ENCODE measurements at regions not wholly inside any gene's neighbourhood (a gene's known extent, or its start where the extent isn't known, plus 50 kb on each side); places are given as distances from the start of the nearest gene placed in this dataset.
A peak's percentile ranks its signal among the peaks of the same experiment; 100 is the strongest.

DNA sequence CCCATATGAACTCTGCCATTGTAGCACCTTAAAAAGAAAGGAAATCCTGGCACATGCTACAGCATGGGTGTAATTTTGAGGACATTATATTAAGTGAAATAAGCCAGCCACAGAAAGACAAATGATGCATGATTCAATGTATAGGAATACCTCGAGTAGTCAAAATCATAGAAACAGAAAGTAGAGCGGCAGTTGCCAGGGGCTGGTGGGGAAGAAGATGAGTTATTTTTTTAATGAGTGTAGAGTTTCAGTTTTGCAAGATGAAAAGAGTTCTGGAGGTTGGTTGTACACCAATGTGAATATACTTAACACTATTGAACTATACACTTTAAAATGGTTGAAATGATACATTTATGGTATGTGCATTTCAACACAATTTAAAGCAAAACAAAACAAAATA, 133.0 kb downstream of the ZDHHC21 start:
- no peak for DNase-seq

DNA sequence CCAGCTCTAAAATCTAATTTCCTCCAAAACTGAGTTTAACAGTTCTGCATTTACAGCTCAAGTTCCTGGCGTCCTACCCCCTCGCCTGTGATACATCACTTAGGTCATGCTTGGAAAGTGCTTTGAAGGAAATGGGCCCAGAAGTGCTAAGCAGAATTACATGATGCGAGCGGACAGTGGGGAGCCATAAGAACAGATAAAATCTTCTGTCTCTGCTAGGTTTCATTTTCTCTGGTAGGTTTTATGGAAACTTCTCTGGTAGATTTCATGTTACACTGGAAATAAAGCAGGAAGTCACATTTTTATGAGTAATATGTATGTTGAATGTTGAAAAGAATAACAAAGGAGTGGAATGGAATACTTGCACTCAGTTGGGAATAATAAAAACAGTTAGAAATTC, 138.3 kb downstream of the ZDHHC21 start:
- peak; percentile 88 for DNase-seq

DNA sequence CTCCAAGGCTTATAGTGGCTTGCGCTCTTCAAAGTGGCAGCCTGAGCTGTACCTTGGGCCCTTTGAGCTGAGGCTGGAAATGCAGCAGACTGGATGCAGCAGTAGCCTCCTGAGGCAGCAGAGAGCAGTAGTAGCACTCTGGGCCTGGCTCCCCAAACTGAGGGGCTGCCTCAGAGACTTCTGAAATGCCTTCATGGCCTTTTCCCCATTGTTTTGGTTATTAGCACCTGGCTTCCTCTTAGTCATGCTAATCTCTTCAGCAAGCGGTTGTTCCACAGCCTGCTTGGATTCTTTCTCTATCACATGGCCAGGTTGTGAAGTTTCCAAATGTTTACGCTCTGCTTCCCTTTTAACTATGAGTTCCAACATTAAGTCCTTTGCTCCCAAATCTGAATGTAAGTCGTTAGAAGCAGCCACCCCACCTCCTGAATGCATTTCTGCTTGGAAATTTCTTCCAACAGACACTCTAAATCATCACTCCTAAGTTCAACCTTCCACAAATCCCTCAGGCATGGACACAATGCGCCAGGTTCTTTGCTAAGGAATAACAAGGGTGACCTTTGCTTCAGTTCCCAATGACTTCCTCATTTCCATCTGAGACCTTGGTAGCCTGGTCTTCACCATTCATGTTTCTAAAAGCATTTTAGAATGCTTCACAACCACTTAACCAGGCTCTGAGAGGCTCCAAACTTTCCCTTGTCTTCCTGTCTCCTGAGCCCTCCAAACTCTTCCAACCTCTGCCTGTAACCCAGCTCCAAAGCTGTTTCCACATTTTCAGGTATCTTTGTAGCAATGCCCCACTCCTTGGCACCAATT, 145.8 kb downstream of the ZDHHC21 start:
- no peak for DNase-seq

DNA sequence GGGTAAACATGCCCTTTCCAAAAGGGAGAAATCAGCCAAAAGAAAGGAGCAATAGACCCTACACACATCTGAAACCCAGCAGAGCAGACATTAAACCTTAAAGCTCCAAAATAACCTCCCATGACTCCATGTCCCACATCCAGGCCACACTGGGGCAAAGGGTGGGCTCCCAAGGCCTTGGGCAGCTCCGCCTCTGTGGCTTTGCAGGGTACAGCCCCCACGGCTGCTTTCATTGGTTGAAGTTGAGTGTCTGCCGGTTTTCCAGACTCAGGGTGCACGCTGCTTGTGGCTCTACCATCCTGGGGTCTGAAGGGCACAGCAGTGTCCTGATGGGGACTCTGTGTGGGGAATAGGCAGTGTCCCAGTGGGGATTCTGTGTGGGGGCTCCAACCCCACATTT, 146.5 kb downstream of the ZDHHC21 start:
- DNase-seq, result no peak

DNA sequence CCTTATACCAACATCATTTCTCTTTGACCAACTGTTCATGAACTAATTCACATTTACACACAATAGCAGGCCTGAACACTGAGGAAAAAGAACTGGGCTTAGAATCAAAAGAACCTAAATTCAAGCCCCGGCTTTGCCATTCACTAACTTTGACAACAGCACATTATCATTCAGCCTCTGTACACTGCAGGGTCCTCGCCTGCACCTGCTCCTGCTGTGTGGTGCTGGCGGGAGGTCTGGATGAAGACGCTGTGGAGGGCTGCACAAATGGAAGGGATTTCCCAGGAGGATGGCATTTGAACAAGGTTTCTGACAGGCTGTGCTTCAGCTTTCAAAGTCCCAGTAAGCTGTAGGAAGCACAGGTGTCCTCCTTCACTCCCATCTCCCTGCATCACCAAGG, 151.2 kb downstream of the ZDHHC21 start:
- DNase-seq, result no peak

DNA sequence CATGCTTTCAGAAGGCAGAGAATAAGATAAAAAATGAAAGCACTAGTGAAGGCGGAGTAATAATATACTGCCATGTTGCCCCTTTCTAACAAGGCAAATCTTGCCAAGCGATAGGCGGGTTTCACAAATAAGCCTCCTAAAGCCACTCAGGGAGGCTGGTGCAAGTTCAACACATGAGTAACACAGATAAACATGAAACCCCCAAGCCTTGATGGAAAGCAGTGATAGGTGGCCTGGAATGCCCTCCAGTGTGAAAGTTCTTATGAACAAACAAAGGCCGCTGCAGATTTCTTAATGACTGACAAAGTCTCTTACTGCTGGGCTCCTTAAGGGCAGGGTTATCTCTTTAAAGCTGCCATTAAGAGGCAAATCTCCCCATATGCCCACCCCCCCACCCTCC, 154.7 kb downstream of the ZDHHC21 start:
- DNase-seq, result no peak

DNA sequence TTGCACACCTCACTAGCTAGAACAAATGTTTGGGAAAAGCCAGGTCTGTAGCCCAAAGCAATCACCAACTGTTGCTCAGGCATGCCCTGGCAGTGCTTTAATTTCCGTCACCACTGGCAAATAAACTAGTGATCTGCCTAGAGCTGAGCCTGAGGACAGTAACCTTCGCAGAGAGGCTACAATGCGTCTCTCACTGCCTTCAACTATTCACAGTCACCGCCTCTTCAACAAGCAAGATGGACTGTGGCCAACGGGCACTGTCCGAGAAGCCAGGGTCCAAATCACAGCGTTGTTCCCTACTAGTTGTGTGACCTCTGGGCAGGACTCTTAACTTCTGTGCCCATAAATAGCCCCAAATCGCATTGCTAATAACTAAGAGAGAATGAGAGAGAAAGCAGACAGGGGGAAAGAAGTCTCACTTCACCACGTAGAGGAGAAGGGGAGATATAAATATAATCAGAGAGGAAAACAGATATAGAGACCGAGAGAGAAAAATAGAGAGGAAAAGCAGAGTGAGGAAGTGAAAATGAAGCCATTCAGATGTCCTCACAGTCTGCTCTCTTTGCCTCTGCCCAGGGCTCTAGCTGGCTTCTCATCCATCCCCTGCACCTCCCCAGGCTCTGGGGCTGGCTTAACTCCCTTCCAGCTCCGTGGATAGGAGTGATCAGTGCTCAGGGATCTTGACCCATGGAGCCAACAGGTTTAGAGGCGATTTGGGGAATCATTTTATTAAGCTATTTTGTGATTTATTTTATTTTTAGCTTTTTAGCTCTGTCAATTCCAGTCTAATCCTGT, 157.9 kb downstream of the ZDHHC21 start:
- no peak for DNase-seq

DNA sequence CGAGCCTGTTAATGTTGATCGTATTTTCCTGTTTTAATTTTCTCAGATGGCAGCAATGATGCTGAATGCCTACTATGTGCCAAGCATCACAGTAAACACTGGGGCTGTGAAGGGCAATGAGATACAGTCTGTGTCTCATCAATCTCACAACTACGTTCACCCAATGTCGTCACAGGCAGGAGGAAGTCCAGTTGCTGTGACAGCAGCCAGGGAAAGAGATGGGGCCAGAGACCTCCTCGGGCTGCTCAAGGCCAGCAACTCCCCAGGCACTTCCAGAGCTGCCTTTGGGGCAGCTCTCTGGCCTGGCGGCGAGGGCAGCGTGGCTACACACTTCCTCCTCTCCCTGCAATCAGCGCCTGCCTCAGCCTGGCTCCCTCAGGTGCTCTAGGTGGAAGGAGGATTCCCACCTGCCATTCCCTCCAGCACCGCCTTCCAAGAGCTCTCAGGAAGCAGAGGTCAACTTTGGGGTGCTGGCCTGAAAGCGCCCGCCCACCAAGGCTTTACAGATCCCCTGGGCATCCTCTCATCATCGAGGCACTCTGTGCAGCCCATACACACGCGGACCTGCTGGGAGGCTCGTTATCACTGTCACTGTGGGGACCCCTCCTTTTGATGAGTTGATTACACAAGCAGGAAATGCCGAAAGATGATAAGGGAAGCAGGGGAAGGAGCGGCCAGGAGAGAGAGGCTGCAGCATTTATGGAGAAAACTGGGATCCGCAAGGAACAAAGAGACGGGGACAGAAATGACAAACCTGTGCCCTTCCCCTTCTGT, 159.2 kb downstream of the ZDHHC21 start:
- no peak for DNase-seq

DNA sequence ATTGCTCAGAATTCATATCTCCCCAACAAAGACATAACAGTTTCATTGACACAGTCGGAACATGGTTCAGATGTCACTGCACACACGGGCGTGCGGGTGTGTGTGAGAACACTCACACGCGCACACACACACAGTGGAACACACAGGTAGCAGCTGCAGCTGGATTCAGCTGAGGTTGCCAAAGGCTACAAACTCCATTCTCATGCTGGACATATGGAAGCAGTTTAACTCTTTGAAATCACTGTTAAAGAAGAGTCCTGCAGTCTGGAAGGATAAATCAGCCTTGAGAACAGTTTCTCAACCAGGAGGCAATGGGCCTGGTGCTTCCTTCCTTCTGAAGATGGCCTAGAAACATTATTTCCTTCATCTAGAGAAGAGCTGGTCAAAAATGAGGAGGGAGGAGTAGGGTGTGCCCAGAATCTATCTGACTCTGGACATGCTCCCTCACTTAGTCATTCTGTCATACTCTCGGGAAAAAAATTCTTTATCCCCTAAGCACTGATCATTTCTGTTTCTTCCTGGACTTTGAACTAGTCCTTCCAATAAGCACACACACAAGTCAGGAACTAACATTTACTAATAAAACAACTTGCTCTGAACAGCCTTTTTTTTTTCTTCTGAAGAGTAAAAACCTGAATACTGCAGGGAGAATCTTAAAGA, 160.6 kb downstream of the ZDHHC21 start:
- DNase-seq, result no peak

DNA sequence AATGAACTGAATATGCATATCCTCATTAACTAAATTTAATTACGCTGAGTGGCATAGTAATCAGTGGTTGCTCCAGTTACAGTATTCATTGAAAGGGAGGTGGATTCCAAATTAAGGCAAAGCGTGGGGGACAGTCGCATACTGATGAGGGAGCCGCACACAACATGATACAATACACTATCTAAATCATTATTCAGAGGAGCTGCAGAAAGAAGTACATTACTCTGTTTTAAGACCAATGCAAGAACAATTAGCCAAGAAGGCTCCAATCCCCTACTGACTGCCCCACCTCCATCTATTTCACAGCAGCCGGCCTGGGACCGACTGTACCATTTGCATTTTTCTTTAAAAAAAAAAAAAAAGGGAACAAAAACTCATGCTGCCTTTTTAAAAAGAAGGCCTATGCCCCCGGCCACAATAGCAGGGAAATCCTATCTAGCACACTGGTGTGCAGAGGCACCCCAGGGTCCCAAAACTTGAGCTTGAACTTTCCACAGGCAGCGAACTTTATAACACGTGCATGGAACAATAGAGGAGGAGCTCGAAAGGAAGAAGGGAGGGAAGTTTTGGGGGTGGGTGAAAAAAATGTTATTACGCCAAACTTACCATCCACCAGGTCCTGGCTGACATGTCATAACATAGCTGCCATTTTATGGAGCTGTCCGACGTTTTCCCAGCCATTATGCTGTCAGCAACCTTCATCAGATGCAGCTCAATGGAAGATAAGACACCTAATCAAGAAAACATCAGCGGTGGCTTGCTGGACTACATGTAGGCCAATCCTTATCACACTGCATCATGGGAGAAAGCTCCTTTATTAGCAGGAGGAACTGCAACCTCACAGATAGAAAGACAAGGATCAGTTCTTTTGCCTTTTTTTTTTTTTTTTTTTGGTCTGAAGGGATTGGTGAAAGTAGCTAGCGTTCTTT, 161.6 kb downstream of the ZDHHC21 start:
- no peak for DNase-seq

DNA sequence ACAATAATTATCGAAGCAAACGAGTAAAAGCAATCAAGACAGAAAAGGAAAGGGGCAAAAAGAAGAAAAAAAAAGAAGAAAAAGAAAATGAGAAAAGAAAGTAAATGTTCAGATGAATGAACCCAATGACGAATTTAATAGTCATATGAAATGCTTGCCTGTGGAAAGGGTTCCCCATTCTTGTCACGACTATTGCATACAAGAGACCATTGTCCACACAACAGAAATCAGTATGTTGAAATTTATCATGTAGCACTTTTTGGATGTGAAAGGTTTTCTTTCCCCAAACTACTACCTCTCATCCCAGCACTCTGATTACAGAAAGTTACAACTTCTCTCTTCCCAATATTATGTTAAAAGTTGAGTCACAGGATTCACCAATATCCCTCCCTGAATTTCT, 162.4 kb downstream of the ZDHHC21 start:
- DNase-seq, result no peak

DNA sequence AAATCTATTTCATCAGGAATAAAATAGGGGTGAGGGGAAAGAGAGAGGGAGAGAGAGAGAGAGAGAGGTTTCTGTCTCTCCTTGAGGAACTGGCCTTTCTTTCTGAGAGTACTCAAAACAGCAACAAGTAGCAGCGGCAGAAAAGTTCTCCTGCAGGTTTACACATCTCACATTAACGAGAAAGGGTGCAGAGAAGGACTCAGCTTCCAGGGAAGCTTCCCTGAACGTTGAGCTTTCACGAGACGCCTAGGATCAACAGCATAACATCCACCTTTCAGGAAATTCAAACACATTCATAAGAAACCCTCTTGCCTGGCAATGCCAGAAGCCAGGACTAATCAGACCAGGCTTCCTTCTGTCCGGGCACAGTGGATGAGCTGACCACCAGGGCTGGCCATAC, 162.9 kb downstream of the ZDHHC21 start:
- no peak for DNase-seq

DNA sequence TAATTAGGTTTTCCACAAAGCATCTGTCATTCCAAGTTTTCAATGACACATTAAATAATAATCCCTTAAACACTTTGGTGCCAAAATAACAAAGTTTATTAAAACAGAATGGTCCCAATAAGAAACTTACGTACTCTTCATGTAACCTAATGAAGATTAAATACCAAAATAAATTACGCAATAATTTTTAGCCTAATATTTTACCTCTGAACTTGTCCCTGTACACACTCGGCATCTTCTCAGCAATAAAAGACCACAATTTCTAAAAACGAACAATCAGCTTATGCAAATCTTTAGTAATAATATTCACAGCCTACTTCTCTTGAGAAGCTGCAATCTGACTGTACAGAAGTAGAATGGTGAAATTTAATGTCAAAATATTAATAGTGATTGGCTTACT, 163.6 kb downstream of the ZDHHC21 start:
- DNase-seq, result no peak

DNA sequence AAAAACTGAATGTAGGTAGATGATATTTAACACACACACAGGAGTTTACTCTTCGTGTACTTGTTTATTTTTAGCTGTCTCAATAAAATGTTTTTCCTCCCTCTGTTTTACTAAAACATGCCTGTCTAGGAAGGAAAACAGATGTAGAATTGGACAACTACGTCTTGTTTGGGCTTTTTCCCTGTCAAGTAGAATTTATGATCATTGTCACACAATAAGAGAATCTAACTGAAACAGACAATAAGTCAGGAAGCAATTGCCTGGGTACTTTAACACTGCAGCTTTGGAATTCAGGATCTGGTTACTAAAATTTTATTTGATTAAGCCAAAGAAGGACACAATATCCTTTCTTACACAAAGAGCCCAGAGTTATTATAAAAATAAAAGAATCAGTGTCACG, 164.2 kb downstream of the ZDHHC21 start:
- DNase-seq, result no peak

DNA sequence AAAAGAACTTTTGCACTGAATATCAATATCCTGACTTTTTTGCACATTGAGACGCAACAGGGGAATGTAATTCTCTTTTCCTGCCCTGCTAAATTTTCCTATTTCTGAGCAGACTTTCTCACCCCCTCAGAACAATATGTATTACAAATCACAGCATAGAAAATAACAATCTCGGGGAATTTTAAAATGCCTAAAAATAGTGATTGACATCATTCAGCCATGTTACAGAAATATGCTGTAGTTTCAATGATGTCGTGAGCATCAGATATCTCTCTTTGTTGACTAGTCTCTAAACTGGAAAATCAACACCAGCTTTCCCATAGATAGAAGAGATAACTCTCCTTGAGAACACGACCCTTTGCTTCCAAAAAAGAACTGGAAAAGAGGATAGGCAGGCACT, 166.7 kb downstream of the ZDHHC21 start:
- no peak for DNase-seq

DNA sequence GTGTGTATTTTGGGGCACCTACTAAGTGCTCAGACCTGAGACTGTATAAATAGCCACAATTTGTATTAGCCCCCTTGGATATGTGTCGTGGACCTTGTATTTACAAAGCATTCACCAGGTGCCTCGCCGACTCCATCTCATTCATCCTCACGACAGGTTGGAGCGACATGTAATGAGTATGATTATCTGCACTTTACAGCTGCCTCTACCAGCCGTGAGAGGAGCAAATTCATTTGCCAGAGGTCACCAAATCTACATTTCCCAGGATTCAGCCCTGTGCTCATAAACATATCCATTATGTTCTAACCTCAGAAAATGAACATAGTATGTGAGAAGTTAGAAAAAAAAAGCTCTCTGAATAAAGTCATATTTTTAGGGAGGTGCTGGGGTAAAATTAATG, 167.4 kb downstream of the ZDHHC21 start:
- DNase-seq, result no peak

DNA sequence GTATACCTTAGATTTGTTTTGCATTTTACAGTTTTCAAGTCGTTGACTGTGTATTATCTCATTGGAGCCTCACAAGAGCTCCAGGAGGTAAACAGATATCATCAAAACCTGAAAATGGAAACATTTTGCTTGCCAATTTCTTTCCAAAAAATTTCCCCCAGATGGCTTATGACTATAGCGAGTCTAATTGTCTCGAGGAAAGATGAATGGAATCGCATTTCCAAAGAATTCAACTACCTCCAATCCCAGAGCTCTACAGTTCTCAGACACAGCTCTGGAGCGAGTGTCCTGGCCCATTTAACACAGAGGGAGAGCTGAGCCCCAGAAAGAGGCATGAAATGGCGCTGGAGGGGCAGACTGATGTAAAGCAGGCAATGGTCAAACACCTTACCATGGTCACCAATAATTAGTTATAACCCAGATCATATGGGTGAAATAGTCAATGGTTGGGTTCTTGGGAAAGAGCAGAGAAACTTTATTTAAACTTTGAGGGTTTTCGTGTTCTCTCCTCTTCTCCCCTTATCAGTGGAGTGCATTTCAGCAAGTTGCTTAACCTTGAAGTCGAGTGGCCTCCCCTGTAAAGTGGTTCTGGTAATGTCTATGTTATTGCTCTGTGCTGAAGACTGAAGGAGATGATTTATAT, 168.2 kb downstream of the ZDHHC21 start:
- no peak for DNase-seq

DNA sequence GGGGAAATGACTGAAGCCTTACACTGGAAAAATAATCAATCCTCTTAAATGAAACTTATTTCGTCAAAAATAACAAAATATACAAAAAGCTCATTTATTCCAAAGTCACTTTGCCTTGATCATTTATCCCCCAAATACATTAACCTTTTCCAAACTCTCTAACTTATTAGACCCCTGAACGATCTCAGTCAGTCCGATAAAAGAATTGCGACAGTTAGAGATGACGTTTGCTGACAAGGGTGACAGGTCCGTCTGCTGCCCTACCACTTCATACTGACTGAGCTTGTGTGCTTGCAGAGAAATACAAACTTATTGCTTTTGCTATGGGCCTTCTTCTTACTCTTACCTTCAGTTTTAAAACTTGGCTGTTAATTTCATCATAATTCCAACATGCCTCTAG, 169.7 kb downstream of the ZDHHC21 start:
- DNase-seq, result no peak

DNA sequence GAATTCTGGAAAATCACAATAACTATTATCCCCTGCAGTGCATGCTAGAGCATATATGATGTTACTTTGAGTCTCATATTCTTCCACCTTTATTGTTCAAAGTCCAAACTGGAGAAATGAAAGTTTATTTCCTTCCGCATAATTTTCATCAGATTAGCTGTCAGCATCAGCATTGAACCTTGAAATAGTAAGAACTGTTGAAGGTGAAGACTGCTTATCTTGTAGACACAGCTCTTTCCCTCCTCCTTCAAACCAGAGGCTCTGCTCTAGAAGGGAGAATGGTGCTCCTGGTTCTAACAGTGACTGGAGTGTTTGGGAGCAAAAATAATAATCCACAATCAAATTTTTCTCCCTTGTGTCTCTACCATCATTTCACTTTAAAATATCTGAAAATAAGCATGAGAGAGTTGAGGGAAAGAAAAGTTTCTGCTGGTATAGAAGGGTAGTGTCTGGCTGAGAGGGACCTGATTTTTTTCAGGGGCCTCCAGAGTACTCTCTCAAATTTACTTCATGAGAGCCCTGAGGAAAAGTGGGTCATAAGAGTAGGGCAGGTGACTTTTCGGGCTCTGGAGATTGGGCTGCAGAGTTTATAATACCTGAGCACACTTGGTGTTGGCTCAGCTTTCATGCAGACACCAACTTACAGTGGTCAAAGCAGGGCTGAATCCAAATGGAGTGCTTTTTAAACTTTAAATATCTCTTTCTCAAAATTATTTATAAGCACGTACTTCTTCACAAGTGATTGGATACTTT, 170.4 kb downstream of the ZDHHC21 start:
- no peak for DNase-seq

DNA sequence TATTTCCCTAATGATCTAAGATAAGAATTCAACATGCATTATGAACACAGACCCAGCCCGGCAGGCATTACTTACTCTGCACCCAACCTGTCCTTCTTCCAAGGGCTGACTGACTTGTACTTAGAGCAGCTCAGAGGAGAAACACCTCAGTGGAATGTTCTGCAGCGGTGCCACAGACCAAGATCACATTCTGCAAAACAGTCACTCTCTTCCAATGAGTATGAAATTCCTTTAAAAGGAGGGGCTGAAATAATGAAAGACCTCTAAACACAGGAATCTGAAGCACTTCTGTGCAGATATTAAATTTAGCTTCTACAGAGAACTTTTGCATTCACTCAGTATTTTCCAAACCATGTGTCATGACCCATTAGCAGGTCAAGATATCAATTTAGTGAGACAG, 172.9 kb downstream of the ZDHHC21 start:
- DNase-seq, result no peak

All from muscle of arm (tissue), 1 donor.